HEK293T (cell line): ENCODE measurements at regions not wholly inside any gene's neighbourhood (a gene's known extent, or its start where the extent isn't known, plus 50 kb on each side); places are given as distances from the start of the nearest gene placed in this dataset.

Experiments used
- BHLHE40 ChIP-seq: fragments of 450-650 bp; IDR thresholded peaks from 2 replicates; pipeline ENCODE4 v1.6.1; 2016; ENCODE audit warnings: mild to moderate bottlenecking, moderate library complexity, borderline replicate concordance
- ELF4 ChIP-seq: fragments of 450-650 bp; IDR thresholded peaks from 2 replicates; pipeline ENCODE4 v1.6.1; 2017; ENCODE audit warnings: antibody characterized with exemption
- FOXA1 ChIP-seq: fragments of 450-650 bp; IDR thresholded peaks from 2 replicates; pipeline ENCODE4 v1.6.1; 2016; ENCODE audit warnings: mild to moderate bottlenecking
- FOXK2 ChIP-seq: fragments of 450-650 bp; IDR thresholded peaks from 2 replicates; pipeline ENCODE4 v1.6.1; 2016; ENCODE audit warnings: mild to moderate bottlenecking
- L3MBTL2 ChIP-seq: fragments of 450-650 bp; conservative IDR thresholded peaks from 2 replicates; pipeline ENCODE4 v1.6.1; 2016; ENCODE audit warnings: mild to moderate bottlenecking
- SP1 ChIP-seq: fragments of 450-650 bp; IDR thresholded peaks from 2 replicates; pipeline ENCODE4 v1.6.1; 2017
- SUZ12 ChIP-seq: fragments of 450-650 bp; IDR thresholded peaks from 2 replicates; pipeline ENCODE4 v1.6.1; 2016; ENCODE audit warnings: mild to moderate bottlenecking
- TARDBP ChIP-seq: fragments of 450-650 bp; IDR thresholded peaks from 2 replicates; pipeline ENCODE4 v1.6.1; 2016
- ZNF384 ChIP-seq: fragments of 450-650 bp; IDR thresholded peaks from 2 replicates; pipeline ENCODE4 v1.6.1; 2016

GRCh38 chr5:113680534-113680933 is 167.0 kb downstream of the YTHDC2 start:
- TF ChIP-seq ELF4 (no peak), BHLHE40 (no peak), TARDBP (no peak), L3MBTL2 (no peak), FOXK2 (no peak), SUZ12 (no peak), SP1 (no peak), ZNF384 (no peak), FOXA1 (no peak)
